GM23248 (cell line): ENCODE measurements at regions not wholly inside any gene's neighbourhood (a gene's known extent, or its start where the extent isn't known, plus 50 kb on each side); places are given as distances from the start of the nearest gene placed in this dataset.

ENCODE experiments used
- EZH2 ChIP-seq: fragments of 200-600 bp; sonication (generic); IDR thresholded peaks from 2 replicates; pipeline ENCODE4 v1.6.1; 2018; ENCODE audit warnings: antibody characterized with exemption, mild to moderate bottlenecking; ENCODE audit not compliant: insufficient read depth, poor library complexity, severe bottlenecking
- EZH2phosphoT487 ChIP-seq: fragments of 200-600 bp; sonication (generic); IDR thresholded peaks from 2 replicates; pipeline ENCODE4 v1.6.1; 2018; ENCODE audit warnings: antibody characterized with exemption, moderate library complexity, mild to moderate bottlenecking, low read depth; ENCODE audit not compliant: insufficient read depth

DNA sequence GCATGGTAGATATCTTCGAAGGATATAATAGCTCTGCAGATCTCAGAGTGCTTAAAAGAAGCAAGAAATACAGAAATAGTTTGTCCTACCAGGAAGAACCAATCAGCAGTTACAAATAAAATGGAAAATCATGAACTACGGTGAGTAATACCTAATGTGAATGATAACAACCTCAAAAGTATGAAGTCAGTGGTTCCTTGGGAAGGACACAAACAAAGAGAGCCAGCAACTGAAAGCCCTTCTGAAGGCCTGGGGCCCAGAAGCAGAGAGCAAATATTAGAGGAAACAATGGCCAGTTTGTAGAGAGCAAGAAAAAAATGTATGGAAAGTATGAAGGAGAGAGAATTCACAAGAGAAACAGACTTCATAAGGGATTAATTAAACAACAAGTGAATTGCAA is 226.8 kb upstream of the CHST9 start:
- TF ChIP-seq EZH2phosphoT487 (no peak), EZH2 (no peak)
